ENCODE measurements at regions not wholly inside any gene's neighbourhood (a gene's known extent, or its start where the extent isn't known, plus 50 kb on each side); places are given as distances from the start of the nearest gene placed in this dataset.

DNA sequence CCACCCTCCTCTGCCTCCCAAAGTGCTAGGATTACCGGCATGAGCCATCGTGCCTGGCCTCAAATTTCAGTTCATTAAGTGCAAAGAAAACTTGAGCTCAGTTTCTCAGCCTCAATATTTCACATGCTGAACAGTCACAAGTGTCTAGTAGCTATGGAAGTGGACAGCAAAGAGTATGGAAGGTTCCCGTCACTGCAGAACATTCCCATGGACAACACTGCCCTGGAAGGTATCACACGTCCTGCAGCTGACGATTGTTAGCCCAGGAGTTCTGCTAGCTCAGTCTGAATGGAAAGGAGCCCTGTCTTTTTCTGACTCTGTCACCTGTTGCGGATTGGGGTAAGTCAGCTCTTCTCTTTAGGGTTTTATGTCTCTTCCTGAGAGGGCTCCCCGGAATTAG is 86.2 kb upstream of the PTPRM start:
- H3T11ph ChIP-seq (ENCODE audit: low read length), result no peak overlapping the region
- no peak overlapping the region for H2BK15ac ChIP-seq (ENCODE audit: low read depth, low read length)
- H3K9me3 Mint-ChIP-seq, result no peaks in the 10 kb centered on the region
- no peak overlapping the region for H4K91ac ChIP-seq (ENCODE audit: insufficient read length, low read depth, low read length)
- no CpG with 5 or more reads among the region's 7 CpGs for WGBS (ENCODE audit: extremely low coverage, insufficient read length, low lambda C conversion rate)
- no peaks in the 10 kb centered on the region for H3K79me2 ChIP-seq (ENCODE audit: insufficient read depth, low read length)
- H3K4me1 Mint-ChIP-seq, result peaks cover 9 to 10% of the 10 kb centered on the region in 2 experiments
- H2AK5ac ChIP-seq (ENCODE audit: insufficient read length, low read length), result no peak overlapping the region
- no peak overlapping the region for H3K27ac Mint-ChIP-seq
- H3K9ac ChIP-seq (ENCODE audit: extremely low read depth, insufficient read length, low read length), result no peak overlapping the region
- H3K14ac ChIP-seq (ENCODE audit: insufficient read depth, low read length), result no peak overlapping the region
- H3K4me2 ChIP-seq (ENCODE audit: insufficient read depth, insufficient read length, low read length), result no peak overlapping the region
- H2BK5ac ChIP-seq (ENCODE audit: insufficient read length, low read length), result no peak overlapping the region
- H4K5ac ChIP-seq (ENCODE audit: insufficient read length, low read depth, low read length), result no peak overlapping the region
- H3K79me1 ChIP-seq (ENCODE audit: insufficient read depth, low read depth, low read length, poor library complexity, severe bottlenecking), result no peaks in the 10 kb centered on the region
- no peak overlapping the region for H3K4me3 Mint-ChIP-seq
- H3K4ac ChIP-seq (ENCODE audit: low read depth, low read length), result no peak overlapping the region
- H3K27ac ChIP-seq (ENCODE audit: insufficient read length, low read depth, low read length), result no peak overlapping the region
- no peak overlapping the region for H3K56ac ChIP-seq (ENCODE audit: insufficient read length, low read depth, low read length)
- no peak overlapping the region for H4K8ac ChIP-seq (replicated peaks; ENCODE audit: insufficient read length, low read depth, low read length)
- H3K23ac ChIP-seq (ENCODE audit: insufficient read length, low read depth, low read length), result no peak overlapping the region
- H3K23me2 ChIP-seq (ENCODE audit: insufficient read length, low read depth, low read length, poor library complexity, severe bottlenecking), result no peaks in the 10 kb centered on the region
- no peak overlapping the region for H3K18ac ChIP-seq (ENCODE audit: insufficient read length, low read depth, low read length)
- H2AFZ ChIP-seq (ENCODE audit: low read length), result no peak overlapping the region
- H3K27me3 ChIP-seq (ENCODE audit: insufficient read depth, low read length), result no peaks in the 10 kb centered on the region
- no peaks in the 10 kb centered on the region for H3K36me3 Mint-ChIP-seq (ENCODE audit: insufficient read depth in 1 of 3, low read depth in 3 of 3)
- no peaks in the 10 kb centered on the region for H4K20me1 ChIP-seq (ENCODE audit: control insufficient read depth, insufficient read depth, insufficient read length)
- no peak overlapping the region for H2BK12ac ChIP-seq (ENCODE audit: insufficient read length, low read depth, low read length)
- no peak for DNase-seq
- peaks cover 2% of the 10 kb centered on the region; the same call in 1 of the 2 replicates for H3K27me3 Mint-ChIP-seq (ENCODE audit: low read depth)
- TF ChIP-seq, protein P1, sequence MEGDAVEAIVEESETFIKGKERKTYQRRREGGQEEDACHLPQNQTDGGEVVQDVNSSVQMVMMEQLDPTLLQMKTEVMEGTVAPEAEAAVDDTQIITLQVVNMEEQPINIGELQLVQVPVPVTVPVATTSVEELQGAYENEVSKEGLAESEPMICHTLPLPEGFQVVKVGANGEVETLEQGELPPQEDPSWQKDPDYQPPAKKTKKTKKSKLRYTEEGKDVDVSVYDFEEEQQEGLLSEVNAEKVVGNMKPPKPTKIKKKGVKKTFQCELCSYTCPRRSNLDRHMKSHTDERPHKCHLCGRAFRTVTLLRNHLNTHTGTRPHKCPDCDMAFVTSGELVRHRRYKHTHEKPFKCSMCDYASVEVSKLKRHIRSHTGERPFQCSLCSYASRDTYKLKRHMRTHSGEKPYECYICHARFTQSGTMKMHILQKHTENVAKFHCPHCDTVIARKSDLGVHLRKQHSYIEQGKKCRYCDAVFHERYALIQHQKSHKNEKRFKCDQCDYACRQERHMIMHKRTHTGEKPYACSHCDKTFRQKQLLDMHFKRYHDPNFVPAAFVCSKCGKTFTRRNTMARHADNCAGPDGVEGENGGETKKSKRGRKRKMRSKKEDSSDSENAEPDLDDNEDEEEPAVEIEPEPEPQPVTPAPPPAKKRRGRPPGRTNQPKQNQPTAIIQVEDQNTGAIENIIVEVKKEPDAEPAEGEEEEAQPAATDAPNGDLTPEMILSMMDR (conservative IDR thresholded peaks at IDR 0.05), result no peak
- no peak overlapping the region for H2BK120ac ChIP-seq (ENCODE audit: low read depth, low read length, poor library complexity, severe bottlenecking)
- H3K4me1 ChIP-seq (ENCODE audit: insufficient read depth, low read length), result no peaks in the 10 kb centered on the region; the same call in 1 of the 2 replicates
- no peaks in the 10 kb centered on the region for H3K9me3 ChIP-seq (ENCODE audit: control insufficient read depth, low read depth, low read length)
- no peak overlapping the region for H2BK20ac ChIP-seq (ENCODE audit: low read depth, low read length, poor library complexity, severe bottlenecking)

Data from H9 (cell line).